H9 (cell line): ENCODE measurements at regions not wholly inside any gene's neighbourhood (a gene's known extent, or its start where the extent isn't known, plus 50 kb on each side); places are given as distances from the start of the nearest gene placed in this dataset.

ENCODE experiments used
- DNase-seq: peaks from one replicate; pipeline ENCODE4 v3.0.0-alpha.2; 2017
- H2AFZ ChIP-seq: one replicate; pipeline ENCODE4 v1.6.1; 2013; ENCODE audit warnings: mild to moderate bottlenecking, low read length, control low read depth, moderate library complexity
- H2AK5ac ChIP-seq: 2 replicates; pipeline ENCODE4 v1.6.1; 2013; ENCODE audit warnings: low read length, control low read depth, mixed read lengths; ENCODE audit not compliant: insufficient read length
- H2BK120ac ChIP-seq: one replicate; pipeline ENCODE4 v1.6.1; 2013; ENCODE audit warnings: low read depth, mild to moderate bottlenecking, low read length, control low read depth, inconsistent platforms; ENCODE audit not compliant: poor library complexity, severe bottlenecking
- H2BK12ac ChIP-seq: 2 replicates; pipeline ENCODE4 v1.6.1; 2013; ENCODE audit warnings: low read length, control low read depth, mixed read lengths, low read depth; ENCODE audit not compliant: insufficient read length
- H2BK15ac ChIP-seq: 2 replicates; pipeline ENCODE4 v1.6.1; 2013; ENCODE audit warnings: low read depth, low read length, control low read depth
- H2BK20ac ChIP-seq: one replicate; pipeline ENCODE4 v1.6.1; 2013; ENCODE audit warnings: low read depth, mild to moderate bottlenecking, low read length, control low read depth, inconsistent platforms; ENCODE audit not compliant: poor library complexity, severe bottlenecking
- H2BK5ac ChIP-seq: 2 replicates; pipeline ENCODE4 v1.6.1; 2013; ENCODE audit warnings: low read length, control low read depth, mixed read lengths; ENCODE audit not compliant: insufficient read length
- H3K14ac ChIP-seq: 2 replicates; pipeline ENCODE4 v1.6.1; 2013; ENCODE audit warnings: low read length, control low read depth; ENCODE audit not compliant: insufficient read depth
- H3K18ac ChIP-seq: 2 replicates; pipeline ENCODE4 v1.6.1; 2013; ENCODE audit warnings: low read depth, mild to moderate bottlenecking, mixed read lengths, low read length, control low read depth; ENCODE audit not compliant: insufficient read length
- H3K23ac ChIP-seq: 2 replicates; pipeline ENCODE4 v1.6.1; 2013; ENCODE audit warnings: low read length, control low read depth, mixed read lengths, low read depth; ENCODE audit not compliant: insufficient read length
- H3K23me2 ChIP-seq: 2 replicates; pipeline ENCODE4 v1.6.1; 2013; ENCODE audit warnings: low read depth, mild to moderate bottlenecking, mixed read lengths, low read length, control low read depth; ENCODE audit not compliant: insufficient read length, poor library complexity, severe bottlenecking
- H3K27ac ChIP-seq: 2 replicates; pipeline ENCODE4 v1.5.1; 2013; ENCODE audit warnings: low read length, control low read depth, mixed read lengths, low read depth; ENCODE audit not compliant: insufficient read length
- H3K27me3 ChIP-seq: 2 replicates; pipeline ENCODE4 v1.6.1; 2013; ENCODE audit warnings: low read length, control low read depth, inconsistent platforms; ENCODE audit not compliant: insufficient read depth
- H3K4ac ChIP-seq: 2 replicates; pipeline ENCODE4 v1.6.1; 2013; ENCODE audit warnings: low read depth, mild to moderate bottlenecking, control low read depth, inconsistent platforms, low read length, moderate library complexity
- H3K4me1 ChIP-seq: 2 replicates; pipeline ENCODE4 v1.6.1; 2013; ENCODE audit warnings: low read length, control low read depth, inconsistent platforms; ENCODE audit not compliant: insufficient read depth
- H3K4me2 ChIP-seq: 2 replicates; pipeline ENCODE4 v1.6.1; 2013; ENCODE audit warnings: low read length, control low read depth, mixed read lengths; ENCODE audit not compliant: insufficient read length, insufficient read depth
- H3K56ac ChIP-seq: 2 replicates; pipeline ENCODE4 v1.6.1; 2013; ENCODE audit warnings: low read depth, mild to moderate bottlenecking, mixed read lengths, low read length, control low read depth; ENCODE audit not compliant: insufficient read length
- H3K79me1 ChIP-seq: 2 replicates; pipeline ENCODE4 v1.6.1; 2013; ENCODE audit warnings: low read depth, mild to moderate bottlenecking, moderate library complexity, low read length, control low read depth, inconsistent platforms; ENCODE audit not compliant: insufficient read depth, poor library complexity, severe bottlenecking
- H3K79me2 ChIP-seq: 2 replicates; pipeline ENCODE4 v1.6.1; 2013; ENCODE audit warnings: low read length, control low read depth, inconsistent platforms; ENCODE audit not compliant: insufficient read depth
- H3K9ac ChIP-seq: 2 replicates; pipeline ENCODE4 v1.6.1; 2013; ENCODE audit warnings: low read length, control low read depth, mixed read lengths; ENCODE audit not compliant: insufficient read length; ENCODE audit errors: extremely low read depth
- H3K9me3 ChIP-seq: one replicate; pipeline ENCODE4 v1.6.1; 2013; ENCODE audit warnings: low read depth, low read length, inconsistent platforms; ENCODE audit not compliant: control insufficient read depth
- H3T11ph ChIP-seq: one replicate; pipeline ENCODE4 v1.6.1; 2013; ENCODE audit warnings: mild to moderate bottlenecking, low read length, control low read depth, inconsistent platforms
- H4K20me1 ChIP-seq: one replicate; pipeline ENCODE4 v1.6.1; 2013; ENCODE audit not compliant: control insufficient read depth, insufficient read length, insufficient read depth
- H4K5ac ChIP-seq: 2 replicates; pipeline ENCODE4 v1.6.1; 2013; ENCODE audit warnings: low read depth, mild to moderate bottlenecking, mixed read lengths, low read length, control low read depth; ENCODE audit not compliant: insufficient read length
- H4K8ac ChIP-seq: replicated peaks from 2 replicates; pipeline ENCODE4 v1.6.1; 2013; ENCODE audit warnings: low read length, control low read depth, mixed read lengths, low read depth; ENCODE audit not compliant: insufficient read length
- H4K91ac ChIP-seq: 2 replicates; pipeline ENCODE4 v1.6.1; 2013; ENCODE audit warnings: low read depth, mild to moderate bottlenecking, moderate library complexity, mixed read lengths, low read length, control low read depth; ENCODE audit not compliant: insufficient read length
- H3K27ac Mint-ChIP-seq, 3 experiments: 2 replicates in 2 of 3; 3 replicates in 1 of 3; pipeline ENCODE4 v1.8.0; 2020 to 2021; ENCODE audit warnings: mixed read lengths in 3 of 3, mild to moderate bottlenecking in 1 of 3, moderate library complexity in 1 of 3
- H3K27me3 Mint-ChIP-seq: 2 replicates; pipeline ENCODE4 v1.8.0; 2021; ENCODE audit warnings: low read depth, mild to moderate bottlenecking, moderate library complexity, mixed read lengths
- H3K36me3 Mint-ChIP-seq, 3 experiments: 2 replicates in 2 of 3; 3 replicates in 1 of 3; pipeline ENCODE4 v1.8.0; 2020 to 2021; ENCODE audit warnings: low read depth in 3 of 3, mixed read lengths in 3 of 3; ENCODE audit not compliant: insufficient read depth in 1 of 3
- H3K4me1 Mint-ChIP-seq, 2 experiments: 2 replicates each; pipeline ENCODE4 v1.8.0; 2020; ENCODE audit warnings: mixed read lengths in 2 of 2
- H3K4me3 Mint-ChIP-seq, 2 experiments: 2 replicates in 1 of 2; 3 replicates in 1 of 2; pipeline ENCODE4 v1.8.0; 2020 to 2021; ENCODE audit warnings: mild to moderate bottlenecking in 2 of 2, mixed read lengths in 2 of 2, moderate library complexity in 1 of 2
- H3K9me3 Mint-ChIP-seq, 2 experiments: 2 replicates in 1 of 2; 3 replicates in 1 of 2; pipeline ENCODE4 v1.8.0; 2020; ENCODE audit warnings: mild to moderate bottlenecking in 2 of 2, mixed read lengths in 2 of 2, moderate library complexity in 1 of 2
- CTCF ChIP-seq: fragments of 200-600 bp; sonication (generic); conservative IDR thresholded peaks from 3 replicates; pipeline ENCODE4 v1.8.0; 2021; ENCODE audit warnings: antibody characterized with exemption, mild to moderate bottlenecking
- WGBS: extraction: QIAGEN DNeasy Blood & Tissue Kit; methylation state at CpG from one replicate; pipeline ENCODE4 v1.1.7; 2013; ENCODE audit warnings: missing lambda C conversion rate, low lambda C conversion rate, mixed read lengths; ENCODE audit not compliant: insufficient read length; ENCODE audit errors: extremely low coverage; 5-methylcytosine and 5-hydroxymethylcytosine counted together

- Mint-ChIP-seq H3K4me3 (no peak overlapping the region), H3K27me3 (no peaks in the 10 kb centered on the region), H3K27ac (no peak overlapping the region), H3K36me3 (no peaks in the 10 kb centered on the region), H3K4me1 (peaks cover 0 to 9% of the 10 kb centered on the region in 2 experiments; a peak in 2 of 4 replicates), H3K9me3 (no peaks in the 10 kb centered on the region)
- no peak overlapping the region for H2BK12ac ChIP-seq
- no peaks in the 10 kb centered on the region for H3K4me1 ChIP-seq
- H3K27me3 ChIP-seq, result no peaks in the 10 kb centered on the region
- H4K8ac ChIP-seq, result no peak overlapping the region
- no peaks in the 10 kb centered on the region for H3K9me3 ChIP-seq
- H3K4me2 ChIP-seq, result no peak overlapping the region
- H2BK5ac ChIP-seq, result no peak overlapping the region
- no peak overlapping the region for H2AFZ ChIP-seq
- no peak overlapping the region for H3K14ac ChIP-seq
- no peak overlapping the region for H3K56ac ChIP-seq
- H2BK120ac ChIP-seq, result no peak overlapping the region
- no peaks in the 10 kb centered on the region for H4K20me1 ChIP-seq
- H2BK15ac ChIP-seq, result no peak overlapping the region
- no peaks in the 10 kb centered on the region for H3K23me2 ChIP-seq
- no peak overlapping the region for H4K91ac ChIP-seq
- no peak overlapping the region for H4K5ac ChIP-seq
- WGBS, result no CpG with 5 or more reads among the region's 1 CpG
- no peak overlapping the region for H3K27ac ChIP-seq
- H3K9ac ChIP-seq, result no peak overlapping the region
- DNase-seq, result no peak
- no peak overlapping the region for H3T11ph ChIP-seq
- no peak for TF ChIP-seq CTCF
- no peak overlapping the region for H3K18ac ChIP-seq
- no peak overlapping the region for H3K4ac ChIP-seq
- H2BK20ac ChIP-seq, result no peak overlapping the region
- no peaks in the 10 kb centered on the region for H3K79me1 ChIP-seq
- H3K23ac ChIP-seq, result no peak overlapping the region
- H3K79me2 ChIP-seq, result no peaks in the 10 kb centered on the region
- H2AK5ac ChIP-seq, result no peak overlapping the region
These were observed 69.9 kb downstream of the ACTBL2 start for GRCh38 chr5:57412680-57413079.
